A673 (cell line): ENCODE measurements at regions not wholly inside any gene's neighbourhood (a gene's known extent, or its start where the extent isn't known, plus 50 kb on each side); places are given as distances from the start of the nearest gene placed in this dataset.

Experiments used
- BruUV-seq: library from RNA; stranded (reverse); fragments of 400-500 nt; replicated peaks from 2 replicates; lab custom pipeline; 2021; lab: Mats Ljungman, UMichigan
- CTCF ChIA-PET: fragments of 300-600 bp; sonication (Branson Sonifier 250); formaldehyde crosslinking; loops from one replicate; lab custom pipeline; 2022; ENCODE audit warnings: antibody characterized with exemption; lab: Charles Lee
- POLR2A ChIA-PET: fragments of 300-600 bp; sonication (Branson Sonifier 250); formaldehyde crosslinking; loops from one replicate; lab custom pipeline; 2022; ENCODE audit warnings: antibody characterized with exemption; ENCODE audit not compliant: low non-redundant PET; lab: Charles Lee
- DNase-seq: peaks from one replicate; pipeline ENCODE4 v3.0.0-alpha.2; 2015; ENCODE audit warnings: low spot score
- H3K27ac ChIP-seq: fragments of 200-600 bp; sonication (generic); 2 replicates; pipeline ENCODE4 v1.5.1; 2016; ENCODE audit warnings: mixed run types, low read depth, mild to moderate bottlenecking, mixed read lengths, antibody characterized with exemption, low read length; ENCODE audit not compliant: poor library complexity, severe bottlenecking
- H3K27me3 ChIP-seq: fragments of 200-600 bp; sonication (generic); replicated peaks from 2 replicates; pipeline ENCODE4 v1.6.1; 2017; ENCODE audit warnings: mixed run types, low read depth, mild to moderate bottlenecking, mixed read lengths, antibody characterized with exemption, low read length; ENCODE audit not compliant: insufficient read depth, poor library complexity
- H3K36me3 ChIP-seq: fragments of 200-600 bp; sonication (generic); 2 replicates; pipeline ENCODE4 v1.6.1; 2016; ENCODE audit warnings: mixed run types, mild to moderate bottlenecking, mixed read lengths, antibody characterized with exemption, low read length; ENCODE audit not compliant: insufficient read depth, poor library complexity, severe bottlenecking
- H3K4me1 ChIP-seq: fragments of 200-600 bp; sonication (generic); 2 replicates; pipeline ENCODE4 v1.6.1; 2017; ENCODE audit warnings: mixed run types, mild to moderate bottlenecking, mixed read lengths, antibody characterized with exemption, low read length; ENCODE audit not compliant: insufficient read depth, poor library complexity, severe bottlenecking
- H3K4me3 ChIP-seq: fragments of 200-600 bp; sonication (generic); 2 replicates; pipeline ENCODE4 v1.5.1; 2016; ENCODE audit warnings: low read depth, mixed run types, mild to moderate bottlenecking, mixed read lengths, low read length; ENCODE audit not compliant: poor library complexity, severe bottlenecking
- H3K9me3 ChIP-seq: fragments of 200-600 bp; sonication (generic); 2 replicates; pipeline ENCODE4 v1.6.1; 2016; ENCODE audit warnings: mixed run types, low read depth, mild to moderate bottlenecking, mixed read lengths, antibody characterized with exemption, low read length; ENCODE audit not compliant: poor library complexity, severe bottlenecking
- CTCF ChIP-seq: fragments of 300-800, 200-600 bp; sonication (generic); conservative IDR thresholded peaks from 2 replicates; pipeline ENCODE4 v1.5.1; 2017; ENCODE audit warnings: low read depth, mild to moderate bottlenecking, antibody characterized with exemption, low read length, moderate library complexity, mixed read lengths
- EZH2 ChIP-seq: fragments of 200-600 bp; sonication (generic); IDR thresholded peaks from 2 replicates; pipeline ENCODE4 v1.6.1; 2017; ENCODE audit warnings: borderline replicate concordance, low read depth, mild to moderate bottlenecking, mixed read lengths, antibody characterized with exemption, low read length; ENCODE audit not compliant: poor library complexity, severe bottlenecking
- intact Hi-C: fragments of 100-400 bp; cut with micrococcal nuclease; formaldehyde crosslinking; loops from one replicate; pipeline ENCODE4 v1.10.0; 2022; ENCODE audit not compliant: unreplicated experiment

GRCh38 chr2:224135881-224136280 is 96.8 kb upstream of the SERPINE2 start:
- Histone ChIP-seq H3K9me3 (no peaks in the 10 kb centered on the region), H3K36me3 (no peaks in the 10 kb centered on the region), H3K27ac (peak overlapping the region; percentile 97), H3K4me1 (peaks cover 67% of the 10 kb centered on the region), H3K4me3 (no peak overlapping the region), H3K27me3 (no peaks in the 10 kb centered on the region)
- ChIA-PET CTCF (interaction anchor here (1.0 kb wide), 1 partner anchor 142 kb away, joined by 3 read pairs; no protein-coding TSS in a partner anchor), POLR2A (no interaction called here)
- intact Hi-C loops, result loop anchor here (2.0 to 5.0 kb wide), 4 partner anchors 85 to 389 kb away; no protein-coding TSS in a partner anchor
- DNase-seq, result no peak
- TF ChIP-seq CTCF (no peak), EZH2 (no peak)
- BruUV-seq, result no TSS peak

- no peak for DNase-seq
- POLR2A ChIA-PET, result interaction anchor here (0.7 kb wide), 1 partner anchor 92 kb away, joined by 3 read pairs; no protein-coding TSS in a partner anchor
These were observed 95.1 kb upstream of the SERPINE2 start for GRCh38 chr2:224134003-224134734.

GRCh38 chr2:224133387-224133786 is 94.3 kb upstream of the SERPINE2 start:
- Histone ChIP-seq H3K27me3 (no peaks in the 10 kb centered on the region), H3K4me1 (peaks cover 67% of the 10 kb centered on the region), H3K9me3 (no peaks in the 10 kb centered on the region), H3K36me3 (no peaks in the 10 kb centered on the region), H3K27ac (peak overlapping the region; percentile 63), H3K4me3 (no peak overlapping the region)
- TF ChIP-seq CTCF (no peak), EZH2 (no peak)
- ChIA-PET CTCF (interaction anchor here (1.5 kb wide), 1 partner anchor 139 kb away, joined by 10 read pairs; no protein-coding TSS in a partner anchor), POLR2A (interaction anchor here (0.7 kb wide), 1 partner anchor 91 kb away, joined by 3 read pairs; no protein-coding TSS in a partner anchor)
- peak; percentile 88 for DNase-seq
- no TSS peak for BruUV-seq
- intact Hi-C loops, result loop anchor here (1.0 kb wide), 1 partner anchor 47 kb away; no protein-coding TSS in a partner anchor

More at GRCh38 chr2:224134003-224134734, 95.1 kb upstream of the SERPINE2 start:
- CTCF ChIA-PET, result interaction anchor here (1.5 kb wide), 1 partner anchor 140 kb away, joined by 10 read pairs; no protein-coding TSS in a partner anchor
- intact Hi-C loops, result no loop called here
- Histone ChIP-seq H3K4me1 (peaks cover 67% of the 10 kb centered on the region), H3K27ac (peak overlapping the region; percentile 63), H3K36me3 (no peaks in the 10 kb centered on the region), H3K27me3 (no peaks in the 10 kb centered on the region), H3K9me3 (no peaks in the 10 kb centered on the region), H3K4me3 (no peak overlapping the region)
- no peak for TF ChIP-seq EZH2
- BruUV-seq, result TSS peak; percentile 85
